G401 (cell line): ENCODE measurements at regions not wholly inside any gene's neighbourhood (a gene's known extent, or its start where the extent isn't known, plus 50 kb on each side); places are given as distances from the start of the nearest gene placed in this dataset.

Source experiments
- DNase-seq: peaks from one replicate; pipeline ENCODE4 v3.0.0-alpha.2; 2015; ENCODE audit warnings: low spot score
- in situ Hi-C: cut with HindIII; loops from 2 replicates; pipeline ENCODE4 v1.10.0; 2016; ENCODE audit warnings: low sequenced_read_pairs, mixed read lengths

- in situ Hi-C loops = no loop called here
- DNase-seq = no peak
Measured at GRCh38 chr1:222096883-222097282, 355.0 kb upstream of the DUSP10 start.

DNA sequence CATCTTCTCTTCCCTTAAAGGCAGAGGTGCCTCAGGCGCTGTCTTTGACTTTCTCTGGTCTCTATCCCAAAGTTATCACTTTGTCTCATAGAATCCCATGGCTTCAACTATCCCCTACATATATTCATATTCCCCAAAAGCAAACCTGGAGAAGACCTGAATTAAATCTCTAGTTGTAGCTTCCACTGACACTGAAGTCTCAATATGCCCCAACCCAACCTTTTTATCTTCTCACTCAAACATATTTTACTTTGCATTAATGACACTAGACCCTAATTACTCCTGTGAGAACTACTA lies 354.5 kb upstream of the DUSP10 start:
- in situ Hi-C loops = no loop called here
- DNase-seq = no peak

GRCh38 chr1:222095606-222096475 lies 354.0 kb upstream of the DUSP10 start:
- DNase-seq = no peak
- in situ Hi-C loops = no loop called here

GRCh38 chr1:222093518-222093917 lies 351.6 kb upstream of the DUSP10 start:
- in situ Hi-C loops = no loop called here
- DNase-seq = no peak

- DNase-seq = no peak
- in situ Hi-C loops = no loop called here
Measured at GRCh38 chr1:222090103-222090502, 348.2 kb upstream of the DUSP10 start.

GRCh38 chr1:222087221-222087920 lies 345.5 kb upstream of the DUSP10 start:
- DNase-seq = no peak

DNA sequence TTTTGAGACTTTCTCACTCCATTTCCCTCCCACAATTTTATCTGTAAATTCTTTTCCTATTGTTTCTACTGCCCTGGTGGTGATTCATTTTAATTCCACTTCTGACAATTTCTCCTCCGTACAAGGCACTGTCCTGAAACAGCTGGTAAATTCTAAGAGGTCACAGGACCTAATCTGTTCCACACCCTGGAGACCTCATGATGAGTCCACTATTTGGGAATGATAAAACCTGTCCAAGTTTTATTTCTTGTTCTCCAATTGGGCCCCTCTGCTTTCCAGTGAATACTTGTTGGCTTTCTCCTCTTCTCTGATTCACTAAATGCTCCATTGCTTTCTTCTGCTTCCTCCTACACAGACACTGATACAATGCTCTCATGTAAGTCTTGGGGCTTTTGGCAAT lies 343.1 kb upstream of the DUSP10 start:
- no peak for DNase-seq
- in situ Hi-C loops = no loop called here

More at GRCh38 chr1:222087221-222087920, 345.5 kb upstream of the DUSP10 start:
- in situ Hi-C loops = no loop called here

- in situ Hi-C loops = no loop called here
- DNase-seq = no peak
Measured at GRCh38 chr1:222084048-222084447, 342.2 kb upstream of the DUSP10 start.

DNA sequence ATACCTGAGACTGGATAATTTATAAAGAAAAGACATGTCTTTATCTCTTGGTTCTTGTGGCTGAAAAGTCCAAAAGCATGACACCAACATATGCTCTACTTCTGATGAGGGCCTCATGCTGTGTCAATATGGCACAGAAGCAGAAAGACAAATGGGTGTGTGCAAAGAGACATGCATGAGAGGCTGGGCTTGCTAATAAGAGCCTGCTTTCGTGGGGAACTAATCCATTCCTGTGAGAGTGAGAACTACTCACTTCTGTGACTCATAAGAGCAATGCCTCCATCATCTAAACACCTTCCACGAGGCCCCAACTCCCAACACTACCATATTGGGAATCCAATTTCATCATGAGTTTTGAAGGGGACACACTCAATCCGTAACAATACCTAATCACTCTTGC lies 340.0 kb upstream of the DUSP10 start:
- DNase-seq = no peak
- in situ Hi-C loops = no loop called here

GRCh38 chr1:222079566-222079965 lies 337.7 kb upstream of the DUSP10 start:
- in situ Hi-C loops = no loop called here
- no peak for DNase-seq

DNA sequence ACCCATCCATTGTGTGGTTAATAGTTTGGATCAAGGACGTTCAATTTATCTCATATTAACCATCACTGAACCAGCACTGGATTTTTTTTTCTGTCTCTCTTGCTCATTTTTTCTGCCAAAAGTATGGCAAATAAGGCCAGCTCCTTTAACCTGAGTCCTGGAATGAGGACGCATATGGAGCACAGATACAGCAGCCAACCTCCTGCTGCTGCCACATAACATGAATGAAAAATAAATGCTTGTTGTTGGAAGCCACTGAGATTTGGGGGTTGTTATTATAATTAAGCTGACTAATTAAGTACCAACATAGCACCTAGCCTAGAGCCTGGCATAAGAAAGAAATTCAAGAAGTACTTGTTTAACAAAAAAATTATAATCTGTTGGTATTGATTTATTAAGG lies 335.3 kb upstream of the DUSP10 start:
- peak; percentile 70 for DNase-seq
- in situ Hi-C loops = no loop called here

GRCh38 chr1:222074317-222074716 lies 332.4 kb upstream of the DUSP10 start:
- no peak for DNase-seq
- in situ Hi-C loops = no loop called here

DNA sequence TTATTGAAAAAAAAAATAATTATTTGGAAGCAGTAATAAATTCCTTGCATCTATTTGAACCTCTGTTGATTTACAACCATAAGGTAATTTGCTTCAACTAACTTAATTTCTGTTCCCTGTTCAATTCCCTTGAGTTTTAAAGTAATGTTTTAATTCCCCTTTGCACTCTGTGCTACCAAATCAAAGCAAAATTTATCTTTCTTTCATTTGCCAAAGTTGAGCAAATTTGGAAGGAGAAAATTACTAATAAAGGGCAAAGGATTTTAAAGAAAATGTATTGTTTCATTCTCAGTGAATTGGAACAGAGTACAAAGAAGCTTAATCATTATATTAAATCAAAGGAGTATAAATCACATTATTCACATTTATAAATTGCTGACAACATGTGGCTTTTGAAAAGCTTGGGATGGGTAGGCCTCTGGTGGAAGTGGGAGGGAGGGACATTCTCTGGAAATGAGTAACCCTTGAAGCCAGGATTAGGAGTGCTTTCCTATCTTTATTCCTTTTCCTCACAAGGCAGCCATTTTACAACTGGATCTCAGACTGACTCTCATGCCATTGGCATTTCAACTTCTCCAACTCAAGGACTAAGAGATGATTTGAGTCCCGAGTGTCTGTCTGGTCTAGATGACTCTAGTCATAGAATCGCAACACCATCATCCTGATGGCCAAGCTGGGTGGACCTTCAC lies 331.6 kb upstream of the DUSP10 start:
- in situ Hi-C loops = no loop called here
- no peak for DNase-seq

- in situ Hi-C loops = no loop called here
- no peak for DNase-seq
Measured at GRCh38 chr1:222071387-222071786, 329.5 kb upstream of the DUSP10 start.

- in situ Hi-C loops = no loop called here
- DNase-seq = no peak
Measured at GRCh38 chr1:222068937-222069336, 327.0 kb upstream of the DUSP10 start.

DNA sequence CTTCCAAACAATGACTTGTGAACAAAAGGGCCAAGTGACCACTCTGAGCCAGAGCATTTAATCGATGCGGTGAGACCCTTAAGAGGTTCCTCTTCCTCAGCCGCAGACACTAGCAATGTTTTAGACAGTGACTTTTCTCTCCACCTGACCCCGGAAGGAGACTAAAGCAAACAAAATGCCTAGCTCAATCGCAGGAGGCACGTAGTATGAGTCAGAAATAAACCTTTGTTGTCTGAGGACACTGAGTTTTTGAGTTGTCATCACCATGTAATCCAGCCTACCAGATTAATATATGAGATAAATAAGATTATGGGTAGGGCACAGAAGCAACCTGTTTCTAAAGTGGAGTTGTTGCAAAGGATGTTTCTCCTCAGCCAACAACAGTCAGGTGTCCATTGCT lies 326.2 kb upstream of the DUSP10 start:
- in situ Hi-C loops = no loop called here
- DNase-seq = no peak

GRCh38 chr1:222066539-222066938 lies 324.6 kb upstream of the DUSP10 start:
- in situ Hi-C loops = no loop called here
- DNase-seq = no peak

- DNase-seq = no peak
- in situ Hi-C loops = no loop called here
Measured at GRCh38 chr1:222065234-222065633, 323.3 kb upstream of the DUSP10 start.

DNA sequence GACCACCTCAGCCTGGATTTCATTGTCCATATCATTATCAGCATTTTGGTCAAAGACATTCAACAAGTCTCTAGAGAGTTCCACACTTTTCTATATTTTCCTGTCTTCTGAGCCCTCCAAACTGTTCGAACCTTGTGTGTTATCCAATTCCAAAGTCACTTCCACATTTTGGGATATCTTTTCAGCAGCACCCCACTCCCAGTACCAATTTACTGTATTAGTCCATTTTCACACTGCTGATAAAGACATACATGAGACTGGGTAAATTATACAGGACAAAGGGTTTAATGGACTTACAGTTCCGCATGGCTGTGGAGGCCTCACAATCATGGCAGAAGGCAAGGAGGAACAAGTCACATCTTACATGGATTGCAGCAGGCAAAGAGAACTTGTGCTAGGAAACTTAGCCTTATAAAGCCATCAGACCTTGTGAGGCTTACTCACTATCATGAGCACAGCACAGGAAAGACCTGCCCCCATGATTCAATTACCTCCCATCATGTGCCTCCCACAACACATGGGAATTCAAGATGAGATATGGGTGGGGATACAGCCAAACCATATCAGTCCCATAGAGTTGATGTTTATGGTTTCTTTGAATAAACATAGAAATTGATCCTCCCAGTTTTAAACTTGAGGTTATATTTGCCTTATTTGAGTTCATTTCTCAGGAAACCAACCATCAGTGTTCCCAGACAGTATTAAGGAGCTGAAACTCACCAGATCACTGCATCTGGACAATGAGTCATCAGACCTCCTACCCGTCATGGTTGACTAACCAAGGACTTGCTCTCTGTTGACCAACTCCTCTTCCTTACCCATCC lies 322.7 kb upstream of the DUSP10 start:
- in situ Hi-C loops = no loop called here

GRCh38 chr1:222062640-222063039 lies 320.8 kb upstream of the DUSP10 start:
- DNase-seq = no peak
- in situ Hi-C loops = no loop called here

More for the DNA sequence above, 322.7 kb upstream of the DUSP10 start:
- no peak for DNase-seq
